H9 (cell line): ENCODE measurements at regions not wholly inside any gene's neighbourhood (a gene's known extent, or its start where the extent isn't known, plus 50 kb on each side); places are given as distances from the start of the nearest gene placed in this dataset.
A peak's percentile ranks its signal among the peaks of the same experiment; 100 is the strongest.

Experiments used
- DNase-seq: peaks from one replicate; pipeline ENCODE4 v3.0.0-alpha.2; 2017
- H2AFZ ChIP-seq: one replicate; pipeline ENCODE4 v1.6.1; 2013; ENCODE audit warnings: mild to moderate bottlenecking, low read length, control low read depth, moderate library complexity
- H2AK5ac ChIP-seq: 2 replicates; pipeline ENCODE4 v1.6.1; 2013; ENCODE audit warnings: low read length, control low read depth, mixed read lengths; ENCODE audit not compliant: insufficient read length
- H2BK120ac ChIP-seq: one replicate; pipeline ENCODE4 v1.6.1; 2013; ENCODE audit warnings: low read depth, mild to moderate bottlenecking, low read length, control low read depth, inconsistent platforms; ENCODE audit not compliant: poor library complexity, severe bottlenecking
- H2BK12ac ChIP-seq: 2 replicates; pipeline ENCODE4 v1.6.1; 2013; ENCODE audit warnings: low read length, control low read depth, mixed read lengths, low read depth; ENCODE audit not compliant: insufficient read length
- H2BK15ac ChIP-seq: 2 replicates; pipeline ENCODE4 v1.6.1; 2013; ENCODE audit warnings: low read depth, low read length, control low read depth
- H2BK20ac ChIP-seq: one replicate; pipeline ENCODE4 v1.6.1; 2013; ENCODE audit warnings: low read depth, mild to moderate bottlenecking, low read length, control low read depth, inconsistent platforms; ENCODE audit not compliant: poor library complexity, severe bottlenecking
- H2BK5ac ChIP-seq: 2 replicates; pipeline ENCODE4 v1.6.1; 2013; ENCODE audit warnings: low read length, control low read depth, mixed read lengths; ENCODE audit not compliant: insufficient read length
- H3K14ac ChIP-seq: 2 replicates; pipeline ENCODE4 v1.6.1; 2013; ENCODE audit warnings: low read length, control low read depth; ENCODE audit not compliant: insufficient read depth
- H3K18ac ChIP-seq: 2 replicates; pipeline ENCODE4 v1.6.1; 2013; ENCODE audit warnings: low read depth, mild to moderate bottlenecking, mixed read lengths, low read length, control low read depth; ENCODE audit not compliant: insufficient read length
- H3K23ac ChIP-seq: 2 replicates; pipeline ENCODE4 v1.6.1; 2013; ENCODE audit warnings: low read length, control low read depth, mixed read lengths, low read depth; ENCODE audit not compliant: insufficient read length
- H3K23me2 ChIP-seq: 2 replicates; pipeline ENCODE4 v1.6.1; 2013; ENCODE audit warnings: low read depth, mild to moderate bottlenecking, mixed read lengths, low read length, control low read depth; ENCODE audit not compliant: insufficient read length, poor library complexity, severe bottlenecking
- H3K27ac ChIP-seq: 2 replicates; pipeline ENCODE4 v1.5.1; 2013; ENCODE audit warnings: low read length, control low read depth, mixed read lengths, low read depth; ENCODE audit not compliant: insufficient read length
- H3K27me3 ChIP-seq: 2 replicates; pipeline ENCODE4 v1.6.1; 2013; ENCODE audit warnings: low read length, control low read depth, inconsistent platforms; ENCODE audit not compliant: insufficient read depth
- H3K4ac ChIP-seq: 2 replicates; pipeline ENCODE4 v1.6.1; 2013; ENCODE audit warnings: low read depth, mild to moderate bottlenecking, control low read depth, inconsistent platforms, low read length, moderate library complexity
- H3K4me1 ChIP-seq: 2 replicates; pipeline ENCODE4 v1.6.1; 2013; ENCODE audit warnings: low read length, control low read depth, inconsistent platforms; ENCODE audit not compliant: insufficient read depth
- H3K4me2 ChIP-seq: 2 replicates; pipeline ENCODE4 v1.6.1; 2013; ENCODE audit warnings: low read length, control low read depth, mixed read lengths; ENCODE audit not compliant: insufficient read length, insufficient read depth
- H3K56ac ChIP-seq: 2 replicates; pipeline ENCODE4 v1.6.1; 2013; ENCODE audit warnings: low read depth, mild to moderate bottlenecking, mixed read lengths, low read length, control low read depth; ENCODE audit not compliant: insufficient read length
- H3K79me1 ChIP-seq: 2 replicates; pipeline ENCODE4 v1.6.1; 2013; ENCODE audit warnings: low read depth, mild to moderate bottlenecking, moderate library complexity, low read length, control low read depth, inconsistent platforms; ENCODE audit not compliant: insufficient read depth, poor library complexity, severe bottlenecking
- H3K79me2 ChIP-seq: 2 replicates; pipeline ENCODE4 v1.6.1; 2013; ENCODE audit warnings: low read length, control low read depth, inconsistent platforms; ENCODE audit not compliant: insufficient read depth
- H3K9ac ChIP-seq: 2 replicates; pipeline ENCODE4 v1.6.1; 2013; ENCODE audit warnings: low read length, control low read depth, mixed read lengths; ENCODE audit not compliant: insufficient read length; ENCODE audit errors: extremely low read depth
- H3K9me3 ChIP-seq: one replicate; pipeline ENCODE4 v1.6.1; 2013; ENCODE audit warnings: low read depth, low read length, inconsistent platforms; ENCODE audit not compliant: control insufficient read depth
- H3T11ph ChIP-seq: one replicate; pipeline ENCODE4 v1.6.1; 2013; ENCODE audit warnings: mild to moderate bottlenecking, low read length, control low read depth, inconsistent platforms
- H4K20me1 ChIP-seq: one replicate; pipeline ENCODE4 v1.6.1; 2013; ENCODE audit not compliant: control insufficient read depth, insufficient read length, insufficient read depth
- H4K5ac ChIP-seq: 2 replicates; pipeline ENCODE4 v1.6.1; 2013; ENCODE audit warnings: low read depth, mild to moderate bottlenecking, mixed read lengths, low read length, control low read depth; ENCODE audit not compliant: insufficient read length
- H4K8ac ChIP-seq: replicated peaks from 2 replicates; pipeline ENCODE4 v1.6.1; 2013; ENCODE audit warnings: low read length, control low read depth, mixed read lengths, low read depth; ENCODE audit not compliant: insufficient read length
- H4K91ac ChIP-seq: 2 replicates; pipeline ENCODE4 v1.6.1; 2013; ENCODE audit warnings: low read depth, mild to moderate bottlenecking, moderate library complexity, mixed read lengths, low read length, control low read depth; ENCODE audit not compliant: insufficient read length
- H3K27ac Mint-ChIP-seq, 3 experiments: 2 replicates in 2 of 3; 3 replicates in 1 of 3; pipeline ENCODE4 v1.8.0; 2020 to 2021; ENCODE audit warnings: mixed read lengths in 3 of 3, mild to moderate bottlenecking in 1 of 3, moderate library complexity in 1 of 3
- H3K27me3 Mint-ChIP-seq: 2 replicates; pipeline ENCODE4 v1.8.0; 2021; ENCODE audit warnings: low read depth, mild to moderate bottlenecking, moderate library complexity, mixed read lengths
- H3K36me3 Mint-ChIP-seq, 3 experiments: 2 replicates in 2 of 3; 3 replicates in 1 of 3; pipeline ENCODE4 v1.8.0; 2020 to 2021; ENCODE audit warnings: low read depth in 3 of 3, mixed read lengths in 3 of 3; ENCODE audit not compliant: insufficient read depth in 1 of 3
- H3K4me1 Mint-ChIP-seq, 2 experiments: 2 replicates each; pipeline ENCODE4 v1.8.0; 2020; ENCODE audit warnings: mixed read lengths in 2 of 2
- H3K4me3 Mint-ChIP-seq, 2 experiments: 2 replicates in 1 of 2; 3 replicates in 1 of 2; pipeline ENCODE4 v1.8.0; 2020 to 2021; ENCODE audit warnings: mild to moderate bottlenecking in 2 of 2, mixed read lengths in 2 of 2, moderate library complexity in 1 of 2
- H3K9me3 Mint-ChIP-seq, 2 experiments: 2 replicates in 1 of 2; 3 replicates in 1 of 2; pipeline ENCODE4 v1.8.0; 2020; ENCODE audit warnings: mild to moderate bottlenecking in 2 of 2, mixed read lengths in 2 of 2, moderate library complexity in 1 of 2
- WGBS: extraction: QIAGEN DNeasy Blood & Tissue Kit; methylation state at CpG from one replicate; pipeline ENCODE4 v1.1.7; 2013; ENCODE audit warnings: missing lambda C conversion rate, low lambda C conversion rate, mixed read lengths; ENCODE audit not compliant: insufficient read length; ENCODE audit errors: extremely low coverage; 5-methylcytosine and 5-hydroxymethylcytosine counted together
- TF ChIP-seq, protein P1 (sequence below): fragments of 200-600 bp; sonication (generic); conservative IDR thresholded peaks from 3 replicates; pipeline ENCODE4 v1.8.0; 2021; ENCODE audit warnings: antibody characterized with exemption, mild to moderate bottlenecking

DNA sequence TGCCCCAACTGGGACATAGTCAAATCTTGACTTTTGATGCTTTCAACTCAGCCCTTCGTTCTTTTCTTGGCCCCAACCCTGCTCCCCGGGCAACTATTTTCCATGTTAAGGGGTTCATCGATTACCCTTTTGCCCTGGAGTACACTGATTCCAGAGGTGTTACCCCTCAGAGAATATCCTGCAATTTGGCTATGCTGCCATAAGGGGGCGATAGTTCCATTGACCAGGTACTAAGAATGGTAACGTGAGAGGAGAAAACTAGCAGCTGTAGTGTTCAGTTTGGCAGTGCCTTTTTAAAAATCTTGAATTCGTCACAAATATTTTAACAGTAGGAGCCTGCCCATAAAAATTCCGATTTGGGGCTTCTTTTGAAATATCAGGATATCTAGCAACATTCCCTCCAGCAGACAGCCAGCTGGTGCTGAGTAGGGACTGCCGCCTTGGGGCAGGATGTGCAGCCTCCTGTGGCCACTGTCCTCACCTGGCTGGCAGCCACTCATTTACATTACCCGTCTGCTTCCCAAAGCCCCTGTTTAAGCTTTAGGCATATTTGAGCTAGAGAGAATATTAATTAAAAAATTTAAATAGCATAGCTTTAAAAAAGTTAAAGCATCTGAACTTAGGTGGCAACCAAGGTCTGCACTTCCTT is 146.3 kb upstream of the SKOR2 start:
- H3K18ac ChIP-seq: no peak overlapping the region
- peaks cover 0 to under 1% of the 10 kb centered on the region in 2 experiments; a peak in 1 of 4 replicates for H3K4me1 Mint-ChIP-seq

More for the DNA sequence above, 146.3 kb upstream of the SKOR2 start:
- Histone ChIP-seq H3K56ac (no peak overlapping the region), H3K23me2 (no peaks in the 10 kb centered on the region), H4K20me1 (no peaks in the 10 kb centered on the region), H2AFZ (no peak overlapping the region), H2BK12ac (no peak overlapping the region), H2BK5ac (no peak overlapping the region), H3K9me3 (no peaks in the 10 kb centered on the region), H3K14ac (no peak overlapping the region), H3K4me1 (no peaks in the 10 kb centered on the region), H2BK20ac (no peak overlapping the region), H2BK120ac (no peak overlapping the region), H3K9ac (no peak overlapping the region), H3K79me2 (no peaks in the 10 kb centered on the region), H4K8ac (no peak overlapping the region), H3K4me2 (no peak overlapping the region), H3T11ph (no peak overlapping the region), H3K4ac (no peak overlapping the region), H3K27me3 (no peaks in the 10 kb centered on the region), H4K5ac (no peak overlapping the region), H2BK15ac (no peak overlapping the region), H4K91ac (no peak overlapping the region), H3K23ac (no peak overlapping the region), H3K27ac (no peak overlapping the region), H3K79me1 (no peaks in the 10 kb centered on the region), H2AK5ac (no peak overlapping the region)
- peak; percentile 65 for DNase-seq
- no peak overlapping the region; a peak in 1 of 7 replicates for H3K27ac Mint-ChIP-seq
- no peak overlapping the region for H3K4me3 Mint-ChIP-seq
- peaks cover 4% of the 10 kb centered on the region for H3K27me3 Mint-ChIP-seq
- no CpG with 5 or more reads among the region's 9 CpGs for WGBS
- TF ChIP-seq, protein P1, sequence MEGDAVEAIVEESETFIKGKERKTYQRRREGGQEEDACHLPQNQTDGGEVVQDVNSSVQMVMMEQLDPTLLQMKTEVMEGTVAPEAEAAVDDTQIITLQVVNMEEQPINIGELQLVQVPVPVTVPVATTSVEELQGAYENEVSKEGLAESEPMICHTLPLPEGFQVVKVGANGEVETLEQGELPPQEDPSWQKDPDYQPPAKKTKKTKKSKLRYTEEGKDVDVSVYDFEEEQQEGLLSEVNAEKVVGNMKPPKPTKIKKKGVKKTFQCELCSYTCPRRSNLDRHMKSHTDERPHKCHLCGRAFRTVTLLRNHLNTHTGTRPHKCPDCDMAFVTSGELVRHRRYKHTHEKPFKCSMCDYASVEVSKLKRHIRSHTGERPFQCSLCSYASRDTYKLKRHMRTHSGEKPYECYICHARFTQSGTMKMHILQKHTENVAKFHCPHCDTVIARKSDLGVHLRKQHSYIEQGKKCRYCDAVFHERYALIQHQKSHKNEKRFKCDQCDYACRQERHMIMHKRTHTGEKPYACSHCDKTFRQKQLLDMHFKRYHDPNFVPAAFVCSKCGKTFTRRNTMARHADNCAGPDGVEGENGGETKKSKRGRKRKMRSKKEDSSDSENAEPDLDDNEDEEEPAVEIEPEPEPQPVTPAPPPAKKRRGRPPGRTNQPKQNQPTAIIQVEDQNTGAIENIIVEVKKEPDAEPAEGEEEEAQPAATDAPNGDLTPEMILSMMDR: peak; percentile 90
- H3K36me3 Mint-ChIP-seq: no peaks in the 10 kb centered on the region
- H3K9me3 Mint-ChIP-seq: peaks cover 0 to 6% of the 10 kb centered on the region in 2 experiments; a peak in 2 of 5 replicates
